Activated B cell treated with CpG ODN at 0.5 μM for 24 hours (primary cell): ENCODE measurements at regions not wholly inside any gene's neighbourhood (a gene's known extent, or its start where the extent isn't known, plus 50 kb on each side); places are given as distances from the start of the nearest gene placed in this dataset.

Experiments
- ATAC-seq: fragments of 200-7000 bp; cut with Tn5 transposase; one replicate; pipeline ENCODE4 v1.10.0; 2021; ENCODE audit warnings: low read depth, mild to moderate bottlenecking, moderate library complexity
- CTCF ChIA-PET: fragments of 350-600 bp; sonication (Branson Sonifier 250); formaldehyde crosslinking; loops from one replicate; lab custom pipeline; 2021; ENCODE audit warnings: antibody characterized with exemption; lab: Charles Lee
- POLR2A ChIA-PET: fragments of 350-600 bp; sonication (Branson Sonifier 250); formaldehyde crosslinking; loops from one replicate; lab custom pipeline; 2021; ENCODE audit warnings: antibody characterized with exemption; lab: Charles Lee
- DNase-seq: peaks from one replicate; pipeline ENCODE4 v3.0.0; 2022
- H3K27ac Mint-ChIP-seq: one replicate; pipeline ENCODE4 v1.8.0; 2020; ENCODE audit warnings: mixed read lengths
- H3K27me3 Mint-ChIP-seq: one replicate; pipeline ENCODE4 v1.8.0; 2021; ENCODE audit warnings: mixed read lengths
- H3K36me3 Mint-ChIP-seq: one replicate; pipeline ENCODE4 v1.8.0; 2021; ENCODE audit warnings: low read depth, mixed read lengths
- H3K4me1 Mint-ChIP-seq: one replicate; pipeline ENCODE4 v1.8.0; 2021; ENCODE audit warnings: mixed read lengths
- H3K4me3 Mint-ChIP-seq: one replicate; pipeline ENCODE4 v1.8.0; 2020; ENCODE audit warnings: mild to moderate bottlenecking, mixed read lengths
- H3K9me3 Mint-ChIP-seq: one replicate; pipeline ENCODE4 v1.8.0; 2020; ENCODE audit warnings: mixed read lengths
- CTCF ChIP-seq: fragments of 200-600 bp; IDR thresholded peaks from one replicate; pipeline ENCODE4 v1.8.0; 2022; ENCODE audit warnings: antibody characterized with exemption, mild to moderate bottlenecking
- intact Hi-C: fragments of 100-400 bp; cut with micrococcal nuclease; formaldehyde crosslinking; loops from one replicate; pipeline ENCODE4 v1.15.1; 2024

GRCh38 chr4:125832161-125832560 is 517.4 kb downstream of the FAT4 start:
- H3K36me3 Mint-ChIP-seq, result no peaks in the 10 kb centered on the region
- no peaks in the 10 kb centered on the region for H3K4me1 Mint-ChIP-seq
- H3K4me3 Mint-ChIP-seq, result no peak overlapping the region

GRCh38 chr4:125836597-125837195 is 521.9 kb downstream of the FAT4 start:
- no peak for TF ChIP-seq CTCF
- ATAC-seq, result no peak
- ChIA-PET CTCF (no interaction called here), POLR2A (no interaction called here)
- intact Hi-C loops, result no loop called here
- DNase-seq, result no peak
- Mint-ChIP-seq H3K27ac (no peak overlapping the region), H3K36me3 (no peaks in the 10 kb centered on the region), H3K27me3 (no peaks in the 10 kb centered on the region), H3K9me3 (no peaks in the 10 kb centered on the region), H3K4me1 (no peaks in the 10 kb centered on the region), H3K4me3 (no peak overlapping the region)

More at GRCh38 chr4:125832161-125832560, 517.4 kb downstream of the FAT4 start:
- intact Hi-C loops, result no loop called here
- DNase-seq (no peak), ATAC-seq (no peak)
- no peaks in the 10 kb centered on the region for H3K9me3 Mint-ChIP-seq
- H3K27me3 Mint-ChIP-seq, result no peaks in the 10 kb centered on the region
- POLR2A ChIA-PET, result no interaction called here
- H3K27ac Mint-ChIP-seq, result no peak overlapping the region
- CTCF ChIA-PET, result no interaction called here
- TF ChIP-seq CTCF, result no peak

GRCh38 chr4:125837493-125838201 is 522.9 kb downstream of the FAT4 start:
- ChIA-PET CTCF (no interaction called here), POLR2A (no interaction called here)
- ATAC-seq (no peak), DNase-seq (no peak)
- intact Hi-C loops, result no loop called here
- no peaks in the 10 kb centered on the region for H3K4me1 Mint-ChIP-seq
- H3K4me3 Mint-ChIP-seq, result no peak overlapping the region
- H3K9me3 Mint-ChIP-seq, result no peaks in the 10 kb centered on the region
- H3K27me3 Mint-ChIP-seq, result no peaks in the 10 kb centered on the region
- no peak overlapping the region for H3K27ac Mint-ChIP-seq
- no peaks in the 10 kb centered on the region for H3K36me3 Mint-ChIP-seq
- no peak for TF ChIP-seq CTCF

- intact Hi-C loops, result no loop called here
- ATAC-seq (no peak), DNase-seq (no peak)
- Mint-ChIP-seq H3K4me3 (no peak overlapping the region), H3K36me3 (no peaks in the 10 kb centered on the region), H3K27ac (no peak overlapping the region), H3K27me3 (no peaks in the 10 kb centered on the region), H3K4me1 (no peaks in the 10 kb centered on the region), H3K9me3 (no peaks in the 10 kb centered on the region)
- POLR2A ChIA-PET, result no interaction called here
- TF ChIP-seq CTCF, result no peak
- CTCF ChIA-PET, result no interaction called here
Observed at GRCh38 chr4:125838202-125838601, 523.4 kb downstream of the FAT4 start.

GRCh38 chr4:125838924-125839323 is 524.2 kb downstream of the FAT4 start:
- H3K4me1 Mint-ChIP-seq, result no peaks in the 10 kb centered on the region
- ChIA-PET CTCF (no interaction called here), POLR2A (no interaction called here)
- no peak overlapping the region for H3K4me3 Mint-ChIP-seq
- intact Hi-C loops, result no loop called here
- no peaks in the 10 kb centered on the region for H3K9me3 Mint-ChIP-seq
- H3K27ac Mint-ChIP-seq, result no peak overlapping the region
- H3K36me3 Mint-ChIP-seq, result no peaks in the 10 kb centered on the region
- DNase-seq, result no peak
- no peaks in the 10 kb centered on the region for H3K27me3 Mint-ChIP-seq
- no peak for TF ChIP-seq CTCF
- ATAC-seq, result no peak
